ENCODE measurements at regions not wholly inside any gene's neighbourhood (a gene's known extent, or its start where the extent isn't known, plus 50 kb on each side); places are given as distances from the start of the nearest gene placed in this dataset.

GRCh38 chr14:49408187-49408933 lies 177.8 kb downstream of the RPS29 start:
- TF ChIP-seq CTCF (IDR thresholded peaks at IDR 0.05) (no peak), ZFX (IDR thresholded peaks at IDR 0.05; ENCODE audit: borderline replicate concordance) (no peak)

Data from 22Rv1 (cell line).